ENCODE measurements at regions not wholly inside any gene's neighbourhood (a gene's known extent, or its start where the extent isn't known, plus 50 kb on each side); places are given as distances from the start of the nearest gene placed in this dataset.

- TF ChIP-seq CTCF (optimal IDR thresholded peaks at IDR 0.05 in 1 of 3, IDR thresholded peaks at IDR 0.05 in 1 of 3, conservative IDR thresholded peaks at IDR 0.05 in 1 of 3; ENCODE audit: extremely low read depth in 1 of 3, insufficient read depth in 2 of 3, low read length in 3 of 3), result no peak
- H3K4me2 ChIP-seq (ENCODE audit: control insufficient read depth, extremely low read depth, insufficient read depth, low read depth, low read length), result no peak overlapping the region
- H3K9me3 ChIP-seq (ENCODE audit: control insufficient read depth, low read depth, low read length), result no peaks in the 10 kb centered on the region
- H3K36me3 ChIP-seq (ENCODE audit: control insufficient read depth in 2 of 2, extremely low read depth in 1 of 2, insufficient read depth in 2 of 2, low read length in 2 of 2), result no peaks in the 10 kb centered on the region
- H2AFZ ChIP-seq (ENCODE audit: control insufficient read depth, low read length), result no peak overlapping the region
- no peak overlapping the region for H3K27ac ChIP-seq (ENCODE audit: control insufficient read depth, insufficient read depth, low read length)
- no peaks in the 10 kb centered on the region for H3K79me2 ChIP-seq (ENCODE audit: control insufficient read depth, insufficient read depth, low read length)
- no peak overlapping the region for H3K9ac ChIP-seq (ENCODE audit: control insufficient read depth, extremely low read depth, insufficient read depth, low read length)
- H4K20me1 ChIP-seq (ENCODE audit: control insufficient read depth, extremely low read depth, insufficient read depth, low read length), result no peaks in the 10 kb centered on the region
- H3K9me1 ChIP-seq (ENCODE audit: control insufficient read depth, extremely low read depth, insufficient read depth, low read length), result no peaks in the 10 kb centered on the region
- no peak overlapping the region for H3K4me3 ChIP-seq (ENCODE audit: control insufficient read depth in 2 of 3, extremely low read depth in 1 of 3, insufficient read depth in 2 of 3, low read depth in 1 of 3, low read length in 3 of 3)
- DNase-seq (ENCODE audit: low read depth, low spot score), result no peak
- no peaks in the 10 kb centered on the region for H3K4me1 ChIP-seq (ENCODE audit: control insufficient read depth, extremely low read depth, insufficient read depth, low read length)
- no peak for FAIRE-seq
- dilution Hi-C loops (cut with MboI; ENCODE audit: extremely low pct_ligation_motif_present, low sequenced_read_pairs), result no loop called here
- H3K27me3 ChIP-seq (ENCODE audit: control insufficient read depth, extremely low read depth, insufficient read depth, low read length), result no peaks in the 10 kb centered on the region
These were observed 1435.7 kb downstream of the MAT2B start for GRCh38 chr5:164941132-164941531.

GRCh38 chr5:164950927-164951326 is 1445.5 kb downstream of the MAT2B start:
- no peaks in the 10 kb centered on the region for H3K9me1 ChIP-seq (ENCODE audit: control insufficient read depth, extremely low read depth, insufficient read depth, low read length)
- TF ChIP-seq EZH2 (IDR thresholded peaks at IDR 0.05; ENCODE audit: low read length), result no peak
- no peak for TF ChIP-seq CTCF (optimal IDR thresholded peaks at IDR 0.05 in 1 of 3, IDR thresholded peaks at IDR 0.05 in 1 of 3, conservative IDR thresholded peaks at IDR 0.05 in 1 of 3; ENCODE audit: extremely low read depth in 1 of 3, insufficient read depth in 2 of 3, low read length in 3 of 3)
- dilution Hi-C loops (cut with MboI; ENCODE audit: extremely low pct_ligation_motif_present, low sequenced_read_pairs), result no loop called here
- H4K20me1 ChIP-seq (ENCODE audit: control insufficient read depth, extremely low read depth, insufficient read depth, low read length), result no peaks in the 10 kb centered on the region
- H3K27me3 ChIP-seq (ENCODE audit: control insufficient read depth, extremely low read depth, insufficient read depth, low read length), result no peaks in the 10 kb centered on the region
- H3K9me3 ChIP-seq (ENCODE audit: control insufficient read depth, low read depth, low read length), result no peaks in the 10 kb centered on the region
- H3K79me2 ChIP-seq (ENCODE audit: control insufficient read depth, insufficient read depth, low read length), result no peaks in the 10 kb centered on the region
- no peak overlapping the region for H3K4me2 ChIP-seq (ENCODE audit: control insufficient read depth, extremely low read depth, insufficient read depth, low read depth, low read length)
- DNase-seq (ENCODE audit: low read depth, low spot score) (no peak), FAIRE-seq (no peak)
- H3K4me1 ChIP-seq (ENCODE audit: control insufficient read depth, extremely low read depth, insufficient read depth, low read length), result no peaks in the 10 kb centered on the region
- no peak overlapping the region for H3K27ac ChIP-seq (ENCODE audit: control insufficient read depth, insufficient read depth, low read length)
- no peaks in the 10 kb centered on the region for H3K36me3 ChIP-seq (ENCODE audit: control insufficient read depth in 2 of 2, extremely low read depth in 1 of 2, insufficient read depth in 2 of 2, low read length in 2 of 2)
- H3K9ac ChIP-seq (ENCODE audit: control insufficient read depth, extremely low read depth, insufficient read depth, low read length), result no peak overlapping the region
- no peak overlapping the region for H3K4me3 ChIP-seq (ENCODE audit: control insufficient read depth in 2 of 3, extremely low read depth in 1 of 3, insufficient read depth in 2 of 3, low read depth in 1 of 3, low read length in 3 of 3)
- H2AFZ ChIP-seq (ENCODE audit: control insufficient read depth, low read length), result no peak overlapping the region

Measured in keratinocyte (primary cell).